ENCODE measurements at regions not wholly inside any gene's neighbourhood (a gene's known extent, or its start where the extent isn't known, plus 50 kb on each side); places are given as distances from the start of the nearest gene placed in this dataset.

DNA sequence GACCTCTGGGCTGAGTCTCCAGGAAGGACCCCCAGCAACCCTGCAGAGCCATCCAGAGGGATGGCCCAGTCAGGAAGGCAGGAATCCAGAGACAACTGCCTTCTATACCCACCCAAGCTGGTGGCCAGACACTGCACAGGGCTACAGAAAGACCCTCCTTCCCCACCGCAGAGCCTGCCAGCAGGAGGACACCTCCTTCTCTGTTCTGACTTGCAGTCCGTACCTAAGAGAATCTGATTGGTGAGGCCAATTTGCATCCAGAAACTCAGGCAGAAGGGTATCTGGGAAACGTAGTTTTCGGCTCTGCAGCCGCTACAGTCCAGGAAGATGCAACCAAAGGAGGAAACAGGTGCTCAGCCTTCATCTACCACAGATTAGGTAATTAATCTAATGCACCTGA lies 155.4 kb upstream of the FRG1 start:
- no peak for DNase-seq (ENCODE audit: low read depth)
- TF ChIP-seq, protein P1, sequence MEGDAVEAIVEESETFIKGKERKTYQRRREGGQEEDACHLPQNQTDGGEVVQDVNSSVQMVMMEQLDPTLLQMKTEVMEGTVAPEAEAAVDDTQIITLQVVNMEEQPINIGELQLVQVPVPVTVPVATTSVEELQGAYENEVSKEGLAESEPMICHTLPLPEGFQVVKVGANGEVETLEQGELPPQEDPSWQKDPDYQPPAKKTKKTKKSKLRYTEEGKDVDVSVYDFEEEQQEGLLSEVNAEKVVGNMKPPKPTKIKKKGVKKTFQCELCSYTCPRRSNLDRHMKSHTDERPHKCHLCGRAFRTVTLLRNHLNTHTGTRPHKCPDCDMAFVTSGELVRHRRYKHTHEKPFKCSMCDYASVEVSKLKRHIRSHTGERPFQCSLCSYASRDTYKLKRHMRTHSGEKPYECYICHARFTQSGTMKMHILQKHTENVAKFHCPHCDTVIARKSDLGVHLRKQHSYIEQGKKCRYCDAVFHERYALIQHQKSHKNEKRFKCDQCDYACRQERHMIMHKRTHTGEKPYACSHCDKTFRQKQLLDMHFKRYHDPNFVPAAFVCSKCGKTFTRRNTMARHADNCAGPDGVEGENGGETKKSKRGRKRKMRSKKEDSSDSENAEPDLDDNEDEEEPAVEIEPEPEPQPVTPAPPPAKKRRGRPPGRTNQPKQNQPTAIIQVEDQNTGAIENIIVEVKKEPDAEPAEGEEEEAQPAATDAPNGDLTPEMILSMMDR (IDR thresholded peaks at IDR 0.05; ENCODE audit: control insufficient read depth, insufficient read depth, low read depth, low read length, missing control alignments) = no peak
- no peak overlapping the region for H3K4me3 ChIP-seq (ENCODE audit: control insufficient read depth, low read depth, low read length)

GRCh38 chr4:189786447-189786846 lies 154.2 kb upstream of the FRG1 start:
- no peak overlapping the region for H3K4me3 ChIP-seq (ENCODE audit: control insufficient read depth, low read depth, low read length)
- TF ChIP-seq, protein P1 (IDR thresholded peaks at IDR 0.05; ENCODE audit: control insufficient read depth, insufficient read depth, low read depth, low read length, missing control alignments) = no peak
- DNase-seq (ENCODE audit: low read depth) = no peak

GRCh38 chr4:189787216-189788031 lies 153.2 kb upstream of the FRG1 start:
- DNase-seq (ENCODE audit: low read depth) = no peak
- TF ChIP-seq, protein P1 (IDR thresholded peaks at IDR 0.05; ENCODE audit: control insufficient read depth, insufficient read depth, low read depth, low read length, missing control alignments) = no peak
- no peak overlapping the region for H3K4me3 ChIP-seq (ENCODE audit: control insufficient read depth, low read depth, low read length)

- H3K4me3 ChIP-seq (ENCODE audit: control insufficient read depth, low read depth, low read length) = no peak overlapping the region; the same call in 1 of the 2 replicates
- DNase-seq (ENCODE audit: low read depth) = peak; percentile 11
- TF ChIP-seq, protein P1 (IDR thresholded peaks at IDR 0.05; ENCODE audit: control insufficient read depth, insufficient read depth, low read depth, low read length, missing control alignments) = peak; percentile 86
Observed at GRCh38 chr4:189792924-189793618, 147.6 kb upstream of the FRG1 start.

DNA sequence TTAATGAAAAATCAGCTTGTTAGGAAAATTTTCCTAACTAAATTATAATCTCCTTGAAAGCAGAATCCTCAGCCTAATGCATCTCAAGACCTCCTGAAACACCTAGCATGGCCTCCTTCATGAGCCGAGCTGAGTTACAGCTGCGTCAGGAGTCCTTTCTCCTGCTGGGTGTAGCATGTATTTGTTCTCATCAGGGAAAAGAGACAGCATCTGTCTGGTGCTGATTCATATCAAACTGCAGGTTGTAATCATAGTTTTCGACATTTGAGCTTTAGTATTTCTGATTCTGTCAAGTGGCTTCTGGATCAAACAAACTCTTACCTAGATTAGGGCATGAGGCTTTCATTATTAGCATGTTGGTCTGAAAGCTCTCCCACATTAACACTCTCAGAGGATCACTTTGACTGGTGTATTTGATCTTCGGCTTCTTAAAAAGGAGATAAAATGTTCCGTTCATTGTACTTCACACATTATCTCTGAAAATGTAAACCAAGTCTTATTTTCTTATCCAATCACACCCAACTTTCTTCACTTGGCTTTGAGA lies 140.1 kb upstream of the FRG1 start:
- TF ChIP-seq, protein P1 (IDR thresholded peaks at IDR 0.05; ENCODE audit: control insufficient read depth, insufficient read depth, low read depth, low read length, missing control alignments) = no peak
- DNase-seq (ENCODE audit: low read depth) = no peak
- H3K4me3 ChIP-seq (ENCODE audit: control insufficient read depth, low read depth, low read length) = no peak overlapping the region

- TF ChIP-seq, protein P1 (IDR thresholded peaks at IDR 0.05; ENCODE audit: control insufficient read depth, insufficient read depth, low read depth, low read length, missing control alignments) = no peak
- no peak for DNase-seq (ENCODE audit: low read depth)
- no peak overlapping the region for H3K4me3 ChIP-seq (ENCODE audit: control insufficient read depth, low read depth, low read length)
Observed at GRCh38 chr4:189802884-189803283, 137.8 kb upstream of the FRG1 start.

Data from AG09309 (cell line).